Right atrium auricular region (tissue), 2 donors: ENCODE measurements at regions not wholly inside any gene's neighbourhood (a gene's known extent, or its start where the extent isn't known, plus 50 kb on each side); places are given as distances from the start of the nearest gene placed in this dataset.

Source experiments
- DNase-seq: peaks from one replicate; pipeline ENCODE4 v3.0.0-alpha.2; 2019; ENCODE audit warnings: low spot score
- H3K27ac ChIP-seq, 2 donors: fragments of 200-600 bp; sonication (generic); 1 replicate in 1 of 2; 2 replicates in 1 of 2; pipeline ENCODE4 v1.5.1; 2016 to 2019
- H3K27me3 ChIP-seq, 2 donors: fragments of 200-600 bp; sonication (generic); one replicate each; pipeline versions ENCODE4 v1.5.1 to v1.6.0; 2017 to 2019
- H3K36me3 ChIP-seq: fragments of 200-600 bp; sonication (generic); one replicate; pipeline ENCODE4 v1.5.1; 2016
- H3K4me1 ChIP-seq, 2 donors: fragments of 200-600 bp; sonication (generic); one replicate each; pipeline versions ENCODE4 v1.5.1 to v1.6.0; 2017 to 2019
- H3K4me3 ChIP-seq, 2 donors: fragments of 200-600 bp; sonication (generic); 1 replicate in 1 of 2; 2 replicates in 1 of 2; pipeline ENCODE4 v1.5.1; 2017 to 2019; ENCODE audit warnings: mild to moderate bottlenecking in 1 of 2, moderate library complexity in 1 of 2
- H3K9me3 ChIP-seq, 2 donors: fragments of 200-600 bp; sonication (generic); one replicate each; pipeline ENCODE4 v1.5.1; 2019
- CTCF ChIP-seq, 2 donors: fragments of 200-600 bp; sonication (generic); IDR thresholded peaks; one replicate each; pipeline ENCODE4 v1.5.1; 2019; ENCODE audit warnings: antibody characterized with exemption in 2 of 2

GRCh38 chr3:80114694-80115093 is 346.9 kb upstream of the ROBO1 start:
- no peaks in the 10 kb centered on the region for H3K27me3 ChIP-seq

GRCh38 chr3:80113331-80113730 is 345.5 kb upstream of the ROBO1 start:
- no peak for DNase-seq
- no peaks in the 10 kb centered on the region for H3K36me3 ChIP-seq
- H3K4me1 ChIP-seq: no peaks in the 10 kb centered on the region
- no peaks in the 10 kb centered on the region for H3K27me3 ChIP-seq
- H3K9me3 ChIP-seq: no peaks in the 10 kb centered on the region
- no peak overlapping the region for H3K4me3 ChIP-seq
- no peak for TF ChIP-seq CTCF (IDR thresholded peaks at IDR 0.05)
- no peak overlapping the region for H3K27ac ChIP-seq

More at GRCh38 chr3:80114694-80115093, 346.9 kb upstream of the ROBO1 start:
- H3K36me3 ChIP-seq: no peaks in the 10 kb centered on the region
- DNase-seq: no peak
- no peaks in the 10 kb centered on the region for H3K9me3 ChIP-seq
- H3K4me3 ChIP-seq: no peak overlapping the region
- no peaks in the 10 kb centered on the region for H3K4me1 ChIP-seq
- no peak overlapping the region for H3K27ac ChIP-seq
- no peak for TF ChIP-seq CTCF (IDR thresholded peaks at IDR 0.05)

GRCh38 chr3:80099559-80100066 is 331.8 kb upstream of the ROBO1 start:
- no peak for DNase-seq
- Histone ChIP-seq H3K27ac (no peak overlapping the region), H3K4me1 (no peaks in the 10 kb centered on the region), H3K4me3 (no peak overlapping the region), H3K9me3 (no peaks in the 10 kb centered on the region), H3K27me3 (no peaks in the 10 kb centered on the region), H3K36me3 (no peaks in the 10 kb centered on the region)
- no peak for TF ChIP-seq CTCF (IDR thresholded peaks at IDR 0.05)

- H3K9me3 ChIP-seq: no peaks in the 10 kb centered on the region
- no peaks in the 10 kb centered on the region for H3K4me1 ChIP-seq
- no peak overlapping the region for H3K4me3 ChIP-seq
- H3K27ac ChIP-seq: no peak overlapping the region
- no peak for DNase-seq
- H3K36me3 ChIP-seq: no peaks in the 10 kb centered on the region
- TF ChIP-seq CTCF (IDR thresholded peaks at IDR 0.05): no peak
- H3K27me3 ChIP-seq: no peaks in the 10 kb centered on the region
Observed at GRCh38 chr3:80097674-80098073, 329.9 kb upstream of the ROBO1 start.

GRCh38 chr3:80096909-80097308 is 329.1 kb upstream of the ROBO1 start:
- TF ChIP-seq CTCF (IDR thresholded peaks at IDR 0.05): no peak
- no peak overlapping the region for H3K4me3 ChIP-seq
- no peak overlapping the region for H3K27ac ChIP-seq
- no peaks in the 10 kb centered on the region for H3K9me3 ChIP-seq
- H3K4me1 ChIP-seq: no peaks in the 10 kb centered on the region
- no peaks in the 10 kb centered on the region for H3K27me3 ChIP-seq
- DNase-seq: no peak
- H3K36me3 ChIP-seq: no peaks in the 10 kb centered on the region

GRCh38 chr3:80094589-80094988 is 326.8 kb upstream of the ROBO1 start:
- H3K27me3 ChIP-seq: no peaks in the 10 kb centered on the region
- H3K4me1 ChIP-seq: no peaks in the 10 kb centered on the region
- H3K4me3 ChIP-seq: no peak overlapping the region
- DNase-seq: no peak
- H3K27ac ChIP-seq: no peak overlapping the region
- no peaks in the 10 kb centered on the region for H3K36me3 ChIP-seq
- no peaks in the 10 kb centered on the region for H3K9me3 ChIP-seq
- no peak for TF ChIP-seq CTCF (IDR thresholded peaks at IDR 0.05)
